ENCODE measurements at regions not wholly inside any gene's neighbourhood (a gene's known extent, or its start where the extent isn't known, plus 50 kb on each side); places are given as distances from the start of the nearest gene placed in this dataset.

GRCh38 chr5:82661462-82661861 lies 383.3 kb upstream of the RPS23 start:
- no peak for TF ChIP-seq CTCF (IDR thresholded peaks at IDR 0.05)
- no peaks in the 10 kb centered on the region for H3K4me1 ChIP-seq
- H3K36me3 ChIP-seq (ENCODE audit: control insufficient read depth, insufficient read depth, low read length): no peaks in the 10 kb centered on the region
- H3K4me3 ChIP-seq (ENCODE audit: low read depth, low read length): no peak overlapping the region
- H2AFZ ChIP-seq: no peak overlapping the region
- no peaks in the 10 kb centered on the region for H3K27me3 ChIP-seq (ENCODE audit: control insufficient read depth, insufficient read depth, low read length)
- H3K27ac ChIP-seq: no peak overlapping the region
- no peak overlapping the region for H3K4me2 ChIP-seq (ENCODE audit: low read length)
- H3K9ac ChIP-seq: no peak overlapping the region
- H3K79me2 ChIP-seq: no peaks in the 10 kb centered on the region
- H3K9me3 ChIP-seq (ENCODE audit: control insufficient read depth, low read length): no peaks in the 10 kb centered on the region

- no peak for TF ChIP-seq CTCF (IDR thresholded peaks at IDR 0.05)
- H3K9me3 ChIP-seq (ENCODE audit: control insufficient read depth, low read length): no peaks in the 10 kb centered on the region
These were observed 381.0 kb upstream of the RPS23 start for GRCh38 chr5:82659115-82659514.

GRCh38 chr5:82657033-82657699 lies 379.0 kb upstream of the RPS23 start:
- H2AFZ ChIP-seq: no peak overlapping the region
- no peaks in the 10 kb centered on the region for H3K27me3 ChIP-seq (ENCODE audit: control insufficient read depth, insufficient read depth, low read length)
- H3K79me2 ChIP-seq: no peaks in the 10 kb centered on the region
- H3K36me3 ChIP-seq (ENCODE audit: control insufficient read depth, insufficient read depth, low read length): no peaks in the 10 kb centered on the region
- no peaks in the 10 kb centered on the region for H3K9me3 ChIP-seq (ENCODE audit: control insufficient read depth, low read length)
- no peak overlapping the region for H3K27ac ChIP-seq
- no peak overlapping the region for H3K4me2 ChIP-seq (ENCODE audit: low read length)
- no peaks in the 10 kb centered on the region for H3K4me1 ChIP-seq
- H3K4me3 ChIP-seq (ENCODE audit: low read depth, low read length): no peak overlapping the region
- TF ChIP-seq CTCF (IDR thresholded peaks at IDR 0.05): no peak
- H3K9ac ChIP-seq: no peak overlapping the region

More at GRCh38 chr5:82659115-82659514, 381.0 kb upstream of the RPS23 start:
- Histone ChIP-seq H3K4me1 (no peaks in the 10 kb centered on the region), H3K4me2 (ENCODE audit: low read length) (no peak overlapping the region), H3K4me3 (ENCODE audit: low read depth, low read length) (no peak overlapping the region), H3K79me2 (no peaks in the 10 kb centered on the region), H3K27me3 (ENCODE audit: control insufficient read depth, insufficient read depth, low read length) (no peaks in the 10 kb centered on the region), H3K27ac (no peak overlapping the region), H2AFZ (no peak overlapping the region), H3K36me3 (ENCODE audit: control insufficient read depth, insufficient read depth, low read length) (no peaks in the 10 kb centered on the region), H3K9ac (no peak overlapping the region)

GRCh38 chr5:82656341-82656761 lies 378.2 kb upstream of the RPS23 start:
- Histone ChIP-seq H3K27ac (no peak overlapping the region), H3K4me1 (no peaks in the 10 kb centered on the region), H3K9me3 (ENCODE audit: control insufficient read depth, low read length) (no peaks in the 10 kb centered on the region), H3K36me3 (ENCODE audit: control insufficient read depth, insufficient read depth, low read length) (no peaks in the 10 kb centered on the region), H2AFZ (no peak overlapping the region), H3K4me2 (ENCODE audit: low read length) (no peak overlapping the region), H3K4me3 (ENCODE audit: low read depth, low read length) (no peak overlapping the region), H3K79me2 (no peaks in the 10 kb centered on the region), H3K27me3 (ENCODE audit: control insufficient read depth, insufficient read depth, low read length) (no peaks in the 10 kb centered on the region), H3K9ac (no peak overlapping the region)
- no peak for TF ChIP-seq CTCF (IDR thresholded peaks at IDR 0.05)

GRCh38 chr5:82655078-82655477 lies 376.9 kb upstream of the RPS23 start:
- no peaks in the 10 kb centered on the region for H3K27me3 ChIP-seq (ENCODE audit: control insufficient read depth, insufficient read depth, low read length)
- no peaks in the 10 kb centered on the region for H3K79me2 ChIP-seq
- H3K4me1 ChIP-seq: no peaks in the 10 kb centered on the region
- H3K9ac ChIP-seq: no peak overlapping the region
- no peaks in the 10 kb centered on the region for H3K9me3 ChIP-seq (ENCODE audit: control insufficient read depth, low read length)
- no peak for TF ChIP-seq CTCF (IDR thresholded peaks at IDR 0.05)
- H2AFZ ChIP-seq: no peak overlapping the region
- H3K4me2 ChIP-seq (ENCODE audit: low read length): no peak overlapping the region
- H3K4me3 ChIP-seq (ENCODE audit: low read depth, low read length): no peak overlapping the region
- H3K36me3 ChIP-seq (ENCODE audit: control insufficient read depth, insufficient read depth, low read length): no peaks in the 10 kb centered on the region
- H3K27ac ChIP-seq: no peak overlapping the region

Data from parathyroid adenoma (tissue), 2 donors.